Parathyroid adenoma (tissue), 2 donors: ENCODE measurements at regions not wholly inside any gene's neighbourhood (a gene's known extent, or its start where the extent isn't known, plus 50 kb on each side); places are given as distances from the start of the nearest gene placed in this dataset.

Source experiments
- H2AFZ ChIP-seq: fragments of 300-600 bp; sonication (generic); one replicate; pipeline ENCODE4 v1.7.0; 2017; ENCODE audit warnings: antibody characterized with exemption, mild to moderate bottlenecking
- H3K27ac ChIP-seq: fragments of 300-600 bp; sonication (generic); one replicate; pipeline ENCODE4 v1.7.0; 2017
- H3K27me3 ChIP-seq: fragments of 300-600 bp; sonication (generic); one replicate; pipeline ENCODE4 v1.7.0; 2017; ENCODE audit warnings: low read length; ENCODE audit not compliant: control insufficient read depth, insufficient read depth
- H3K36me3 ChIP-seq: fragments of 300-600 bp; sonication (generic); one replicate; pipeline ENCODE4 v1.7.0; 2017; ENCODE audit warnings: low read length; ENCODE audit not compliant: control insufficient read depth, insufficient read depth
- H3K4me1 ChIP-seq: fragments of 300-600 bp; sonication (generic); one replicate; pipeline ENCODE4 v1.7.0; 2017; ENCODE audit warnings: control low read depth
- H3K4me2 ChIP-seq: fragments of 300-600 bp; sonication (generic); one replicate; pipeline ENCODE4 v1.7.0; 2017; ENCODE audit warnings: low read length
- H3K4me3 ChIP-seq: fragments of 300-600 bp; sonication (generic); one replicate; pipeline ENCODE4 v1.7.0; 2017; ENCODE audit warnings: low read depth, low read length
- H3K79me2 ChIP-seq: fragments of 300-600 bp; sonication (generic); one replicate; pipeline ENCODE4 v1.7.0; 2017; ENCODE audit warnings: control low read depth
- H3K9ac ChIP-seq: fragments of 300-600 bp; sonication (generic); one replicate; pipeline ENCODE4 v1.7.0; 2017; ENCODE audit warnings: mild to moderate bottlenecking
- H3K9me3 ChIP-seq: fragments of 300-600 bp; sonication (generic); one replicate; pipeline ENCODE4 v1.7.0; 2017; ENCODE audit warnings: low read length; ENCODE audit not compliant: control insufficient read depth
- TF ChIP-seq, protein P1 (sequence below): fragments of 300-600 bp; sonication (generic); IDR thresholded peaks from one replicate; pipeline ENCODE4 v1.7.0; 2017; ENCODE audit warnings: antibody characterized with exemption, mild to moderate bottlenecking
- donor health status: primary hyperparathyroidism.

DNA sequence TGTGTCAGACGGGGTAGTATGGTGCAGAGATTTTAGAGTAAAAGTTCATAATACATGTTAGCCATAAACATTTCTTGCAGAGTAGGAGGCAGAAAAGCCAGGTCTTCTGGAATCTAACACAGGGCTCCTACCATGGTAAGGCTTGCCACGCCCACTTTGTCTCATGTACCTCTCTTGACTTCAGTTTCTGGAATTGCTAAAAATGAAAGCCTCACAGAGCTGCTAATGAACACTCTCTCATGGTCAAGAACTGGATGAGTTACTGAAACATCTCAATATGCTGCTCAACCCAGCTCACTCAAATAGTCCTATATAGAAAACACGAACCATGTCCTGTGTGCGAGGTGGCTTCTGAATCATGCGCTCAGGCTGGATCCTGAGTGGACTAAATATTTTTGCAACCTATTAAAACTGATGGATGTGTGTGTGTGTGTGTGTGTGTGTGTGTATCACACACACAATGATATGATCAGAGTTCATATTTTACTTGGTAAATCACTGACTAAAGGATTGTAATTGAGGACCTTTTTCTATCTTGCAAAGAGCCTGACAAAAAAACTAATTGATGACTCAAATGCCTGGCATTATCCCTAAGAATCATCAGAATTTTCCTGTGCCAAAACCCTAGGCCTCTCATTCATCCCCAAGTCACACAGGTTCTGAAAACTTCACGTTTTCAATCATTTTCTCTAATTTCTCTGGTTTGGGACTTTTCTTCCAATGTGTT, 1306.6 kb downstream of the XPNPEP1 start:
- Histone ChIP-seq H3K4me2 (no peak overlapping the region), H2AFZ (no peak overlapping the region), H3K79me2 (no peaks in the 10 kb centered on the region), H3K36me3 (no peaks in the 10 kb centered on the region), H3K9ac (no peak overlapping the region), H3K4me3 (no peak overlapping the region), H3K9me3 (no peaks in the 10 kb centered on the region), H3K4me1 (no peaks in the 10 kb centered on the region), H3K27me3 (no peaks in the 10 kb centered on the region), H3K27ac (no peak overlapping the region)
- TF ChIP-seq, protein P1, sequence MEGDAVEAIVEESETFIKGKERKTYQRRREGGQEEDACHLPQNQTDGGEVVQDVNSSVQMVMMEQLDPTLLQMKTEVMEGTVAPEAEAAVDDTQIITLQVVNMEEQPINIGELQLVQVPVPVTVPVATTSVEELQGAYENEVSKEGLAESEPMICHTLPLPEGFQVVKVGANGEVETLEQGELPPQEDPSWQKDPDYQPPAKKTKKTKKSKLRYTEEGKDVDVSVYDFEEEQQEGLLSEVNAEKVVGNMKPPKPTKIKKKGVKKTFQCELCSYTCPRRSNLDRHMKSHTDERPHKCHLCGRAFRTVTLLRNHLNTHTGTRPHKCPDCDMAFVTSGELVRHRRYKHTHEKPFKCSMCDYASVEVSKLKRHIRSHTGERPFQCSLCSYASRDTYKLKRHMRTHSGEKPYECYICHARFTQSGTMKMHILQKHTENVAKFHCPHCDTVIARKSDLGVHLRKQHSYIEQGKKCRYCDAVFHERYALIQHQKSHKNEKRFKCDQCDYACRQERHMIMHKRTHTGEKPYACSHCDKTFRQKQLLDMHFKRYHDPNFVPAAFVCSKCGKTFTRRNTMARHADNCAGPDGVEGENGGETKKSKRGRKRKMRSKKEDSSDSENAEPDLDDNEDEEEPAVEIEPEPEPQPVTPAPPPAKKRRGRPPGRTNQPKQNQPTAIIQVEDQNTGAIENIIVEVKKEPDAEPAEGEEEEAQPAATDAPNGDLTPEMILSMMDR, result no peak

DNA sequence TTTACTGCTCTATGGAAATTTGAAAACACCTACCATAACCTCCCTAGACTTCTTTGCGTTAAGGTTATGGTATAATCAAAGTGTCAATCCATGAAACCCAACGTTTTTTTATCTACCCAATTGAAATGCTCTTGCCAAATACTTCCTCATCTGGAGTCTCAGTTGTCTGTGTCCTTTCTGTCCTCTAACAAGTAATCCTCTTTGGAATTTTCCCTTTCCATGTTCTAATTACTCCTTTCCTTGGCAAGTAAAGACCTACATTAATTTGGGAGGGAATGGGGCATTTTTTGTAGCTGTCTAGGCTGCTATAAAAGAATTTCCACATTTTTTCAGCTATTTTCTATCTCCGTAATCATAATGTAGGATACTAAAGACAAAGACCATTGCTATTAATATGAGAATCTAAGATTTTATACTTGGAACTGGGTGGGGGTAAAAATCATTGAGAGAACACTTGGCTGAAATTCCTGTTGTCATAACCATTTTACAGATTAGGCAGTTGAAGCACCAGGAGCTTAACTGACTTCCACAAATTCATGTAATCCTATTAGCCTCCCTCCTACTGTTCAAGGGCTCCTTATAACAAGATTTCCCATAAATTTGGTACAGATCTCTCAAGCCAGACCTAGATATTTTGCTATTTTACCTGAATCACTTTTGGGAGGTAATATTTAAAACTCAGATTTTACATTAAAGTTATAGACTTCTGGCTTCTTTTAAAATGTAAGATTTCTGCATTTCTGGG, 1307.6 kb downstream of the XPNPEP1 start:
- H3K27ac ChIP-seq, result no peak overlapping the region
- H3K27me3 ChIP-seq, result no peaks in the 10 kb centered on the region
- no peaks in the 10 kb centered on the region for H3K4me1 ChIP-seq
- no peaks in the 10 kb centered on the region for H3K9me3 ChIP-seq
- no peaks in the 10 kb centered on the region for H3K79me2 ChIP-seq
- no peak overlapping the region for H3K4me3 ChIP-seq
- TF ChIP-seq, protein P1, result no peak
- no peak overlapping the region for H3K4me2 ChIP-seq
- H3K9ac ChIP-seq, result no peak overlapping the region
- no peaks in the 10 kb centered on the region for H3K36me3 ChIP-seq
- no peak overlapping the region for H2AFZ ChIP-seq

DNA sequence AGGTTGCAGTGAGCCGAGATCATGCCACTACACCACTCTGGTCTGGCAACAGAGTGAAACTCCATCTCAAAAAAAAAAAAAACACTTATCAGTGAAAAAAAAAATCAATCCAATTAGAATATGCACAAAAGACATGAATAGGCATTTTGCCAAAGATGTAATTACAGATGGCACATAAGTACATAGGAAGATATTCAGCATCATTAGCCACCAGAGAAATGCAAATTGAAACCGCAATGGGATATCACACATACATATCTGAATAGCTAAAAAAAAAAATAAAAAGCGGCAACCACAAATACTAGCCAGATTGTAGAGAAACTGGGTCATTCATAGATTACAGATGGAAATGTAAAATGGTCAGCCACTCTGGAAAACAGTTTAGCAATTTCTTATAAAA, 1310.8 kb downstream of the XPNPEP1 start:
- Histone ChIP-seq H3K9ac (no peak overlapping the region), H3K27me3 (no peaks in the 10 kb centered on the region), H2AFZ (no peak overlapping the region), H3K4me2 (no peak overlapping the region), H3K36me3 (no peaks in the 10 kb centered on the region), H3K9me3 (no peaks in the 10 kb centered on the region), H3K4me1 (no peaks in the 10 kb centered on the region), H3K79me2 (no peaks in the 10 kb centered on the region), H3K27ac (no peak overlapping the region), H3K4me3 (no peak overlapping the region)
- TF ChIP-seq, protein P1, result no peak

DNA sequence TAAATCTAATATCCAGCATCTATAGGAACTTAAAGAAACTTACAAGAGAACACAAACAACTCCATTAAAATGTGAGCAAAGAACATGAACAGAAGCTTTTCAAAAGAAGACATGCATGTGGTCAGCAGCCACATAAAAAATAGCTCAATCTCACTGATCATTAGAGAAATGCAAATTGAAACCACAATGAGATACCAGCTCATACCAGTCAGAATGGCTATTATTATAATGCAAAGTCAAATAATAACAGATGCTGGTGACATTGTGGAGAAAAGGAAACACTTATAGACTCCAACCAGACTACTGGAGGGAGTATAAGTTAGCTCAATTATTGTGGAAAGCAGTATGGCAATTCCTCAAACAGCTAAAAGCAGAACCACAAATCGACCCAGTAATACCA, 1314.5 kb downstream of the XPNPEP1 start:
- no peak overlapping the region for H3K4me2 ChIP-seq
- H3K9me3 ChIP-seq, result no peaks in the 10 kb centered on the region
- H3K27ac ChIP-seq, result no peak overlapping the region
- no peaks in the 10 kb centered on the region for H3K36me3 ChIP-seq
- H3K4me3 ChIP-seq, result no peak overlapping the region
- no peaks in the 10 kb centered on the region for H3K27me3 ChIP-seq
- no peak overlapping the region for H3K9ac ChIP-seq
- H2AFZ ChIP-seq, result no peak overlapping the region
- no peaks in the 10 kb centered on the region for H3K79me2 ChIP-seq
- H3K4me1 ChIP-seq, result no peaks in the 10 kb centered on the region
- TF ChIP-seq, protein P1, result no peak
